ENCODE measurements at regions not wholly inside any gene's neighbourhood (a gene's known extent, or its start where the extent isn't known, plus 50 kb on each side); places are given as distances from the start of the nearest gene placed in this dataset.

DNA sequence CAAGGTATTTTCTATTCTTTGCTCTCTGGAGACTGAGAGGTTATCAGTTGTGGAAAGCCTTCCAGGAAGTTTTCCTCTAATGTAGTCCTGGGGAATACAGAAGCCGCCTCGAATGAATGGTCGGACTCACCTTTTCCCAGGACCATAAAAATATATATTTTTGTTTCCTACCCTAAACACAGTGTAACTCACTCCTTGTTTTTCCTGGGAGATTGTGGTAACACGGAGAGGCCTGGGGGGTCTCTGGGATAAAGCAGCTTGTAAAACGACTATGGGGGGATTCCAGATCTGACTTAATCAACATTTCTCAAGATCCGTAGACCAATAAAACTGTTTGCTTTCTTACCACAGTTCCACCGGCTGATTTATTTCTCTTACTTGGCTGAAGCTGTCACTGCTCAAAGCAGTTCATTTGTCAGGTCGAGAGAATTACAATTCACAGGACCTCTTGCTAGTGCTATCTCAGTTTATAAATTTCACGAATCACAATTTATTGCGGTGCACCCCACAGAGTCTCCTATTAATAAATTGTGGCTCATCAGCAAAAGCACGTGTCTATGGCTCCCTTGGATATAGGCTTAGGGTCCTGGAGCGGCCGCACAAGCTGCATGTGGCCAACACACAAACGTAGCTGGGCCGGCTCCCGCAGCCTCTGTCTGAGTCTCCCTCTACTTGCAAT lies 176.3 kb upstream of the BMPER start:
- no peaks in the 10 kb centered on the region for H3K27me3 ChIP-seq
- 93% methylated on average over 16 of the region's 16 CpGs for WGBS
- no peaks in the 10 kb centered on the region for H3K9me3 ChIP-seq
- H3K4me3 ChIP-seq = no peak overlapping the region
- no peak overlapping the region for H3K27ac ChIP-seq
- TF ChIP-seq POLR2A (IDR thresholded peaks at IDR 0.05) (no peak), EP300 (IDR thresholded peaks at IDR 0.05) (no peak), CTCF (IDR thresholded peaks at IDR 0.05) (no peak), POLR2AphosphoS5 (IDR thresholded peaks at IDR 0.05) (no peak)
- no peak for DNase-seq (ENCODE audit: low spot score in 2 of 2)
- no peaks in the 10 kb centered on the region for H3K36me3 ChIP-seq
- no peaks in the 10 kb centered on the region for H3K4me1 ChIP-seq

DNA sequence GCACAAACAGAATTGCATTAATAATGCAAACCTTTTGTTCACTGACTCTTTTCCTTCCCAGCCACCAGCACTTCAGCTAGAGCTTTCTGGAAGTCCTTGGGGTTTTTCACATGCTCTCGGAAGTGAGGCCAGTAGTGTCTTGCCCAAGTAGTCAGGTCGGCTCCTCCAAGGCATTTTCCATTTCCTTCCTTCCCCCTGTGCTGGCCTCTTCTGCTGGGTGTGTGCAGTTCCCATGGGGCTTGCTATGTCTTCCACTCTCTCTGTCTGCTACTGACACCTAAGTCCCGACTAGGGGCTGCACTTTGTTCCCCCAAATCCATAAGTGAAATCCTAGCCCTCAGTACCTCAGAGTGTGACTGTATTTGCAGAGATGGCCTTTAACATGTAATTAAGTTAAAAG lies 175.6 kb upstream of the BMPER start:
- Histone ChIP-seq H3K9me3 (no peaks in the 10 kb centered on the region), H3K4me3 (no peak overlapping the region), H3K27me3 (no peaks in the 10 kb centered on the region), H3K4me1 (no peaks in the 10 kb centered on the region), H3K36me3 (no peaks in the 10 kb centered on the region), H3K27ac (no peak overlapping the region)
- no peak for DNase-seq (ENCODE audit: low spot score in 2 of 2)
- TF ChIP-seq EP300 (IDR thresholded peaks at IDR 0.05) (no peak), POLR2A (IDR thresholded peaks at IDR 0.05) (no peak), POLR2AphosphoS5 (IDR thresholded peaks at IDR 0.05) (no peak)
- 69% methylated on average over 3 of the region's 3 CpGs for WGBS

GRCh38 chr7:33730958-33731357 lies 174.4 kb upstream of the BMPER start:
- H3K4me1 ChIP-seq = no peaks in the 10 kb centered on the region
- no peaks in the 10 kb centered on the region for H3K9me3 ChIP-seq
- no peak for TF ChIP-seq CTCF (IDR thresholded peaks at IDR 0.05)
- no peak for TF ChIP-seq POLR2AphosphoS5 (IDR thresholded peaks at IDR 0.05)
- no peak for TF ChIP-seq POLR2A (IDR thresholded peaks at IDR 0.05)
- TF ChIP-seq EP300 (IDR thresholded peaks at IDR 0.05) = no peak
- no peaks in the 10 kb centered on the region for H3K36me3 ChIP-seq
- no peak overlapping the region for H3K27ac ChIP-seq
- H3K4me3 ChIP-seq = no peak overlapping the region
- H3K27me3 ChIP-seq = no peaks in the 10 kb centered on the region
- WGBS = 93% methylated on average over 4 of the region's 4 CpGs
- no peak for DNase-seq (ENCODE audit: low spot score in 2 of 2)

DNA sequence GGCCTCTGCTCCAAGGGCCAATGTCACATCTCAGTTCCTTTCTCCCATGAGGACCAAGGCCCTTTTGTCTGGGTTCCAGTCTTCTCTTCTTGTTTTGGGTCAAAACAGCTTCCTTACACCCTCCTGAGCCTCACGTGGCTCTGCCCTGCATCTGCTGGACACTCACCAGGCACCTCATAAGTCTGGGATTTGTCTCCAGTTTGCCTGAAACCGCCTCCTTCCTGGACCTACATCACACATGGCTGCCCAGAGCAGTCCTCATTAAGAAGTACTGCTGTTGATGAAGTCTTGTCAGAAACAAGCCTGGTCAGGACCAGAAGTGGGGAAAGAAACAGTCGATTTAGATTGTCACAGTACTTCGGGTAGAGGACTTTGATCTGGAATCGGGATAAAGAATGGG lies 173.4 kb upstream of the BMPER start:
- H3K27me3 ChIP-seq = no peaks in the 10 kb centered on the region
- TF ChIP-seq CTCF (IDR thresholded peaks at IDR 0.05) (no peak), EP300 (IDR thresholded peaks at IDR 0.05) (no peak), POLR2A (IDR thresholded peaks at IDR 0.05) (no peak), POLR2AphosphoS5 (IDR thresholded peaks at IDR 0.05) (no peak)
- H3K36me3 ChIP-seq = no peaks in the 10 kb centered on the region
- no peaks in the 10 kb centered on the region for H3K4me1 ChIP-seq
- no peaks in the 10 kb centered on the region for H3K9me3 ChIP-seq
- no peak overlapping the region for H3K27ac ChIP-seq
- H3K4me3 ChIP-seq = no peak overlapping the region
- 84% methylated on average over 5 of the region's 5 CpGs for WGBS
- no peak for DNase-seq (ENCODE audit: low spot score in 2 of 2)

- no peak for DNase-seq (ENCODE audit: low spot score in 2 of 2)
- Histone ChIP-seq H3K27me3 (no peaks in the 10 kb centered on the region), H3K9me3 (no peaks in the 10 kb centered on the region), H3K27ac (no peak overlapping the region), H3K4me3 (no peak overlapping the region), H3K36me3 (no peaks in the 10 kb centered on the region), H3K4me1 (no peaks in the 10 kb centered on the region)
- 96% methylated on average over 2 of the region's 2 CpGs for WGBS
- TF ChIP-seq POLR2A (IDR thresholded peaks at IDR 0.05) = no peak
Observed at GRCh38 chr7:33732462-33732861, 172.9 kb upstream of the BMPER start.

DNA sequence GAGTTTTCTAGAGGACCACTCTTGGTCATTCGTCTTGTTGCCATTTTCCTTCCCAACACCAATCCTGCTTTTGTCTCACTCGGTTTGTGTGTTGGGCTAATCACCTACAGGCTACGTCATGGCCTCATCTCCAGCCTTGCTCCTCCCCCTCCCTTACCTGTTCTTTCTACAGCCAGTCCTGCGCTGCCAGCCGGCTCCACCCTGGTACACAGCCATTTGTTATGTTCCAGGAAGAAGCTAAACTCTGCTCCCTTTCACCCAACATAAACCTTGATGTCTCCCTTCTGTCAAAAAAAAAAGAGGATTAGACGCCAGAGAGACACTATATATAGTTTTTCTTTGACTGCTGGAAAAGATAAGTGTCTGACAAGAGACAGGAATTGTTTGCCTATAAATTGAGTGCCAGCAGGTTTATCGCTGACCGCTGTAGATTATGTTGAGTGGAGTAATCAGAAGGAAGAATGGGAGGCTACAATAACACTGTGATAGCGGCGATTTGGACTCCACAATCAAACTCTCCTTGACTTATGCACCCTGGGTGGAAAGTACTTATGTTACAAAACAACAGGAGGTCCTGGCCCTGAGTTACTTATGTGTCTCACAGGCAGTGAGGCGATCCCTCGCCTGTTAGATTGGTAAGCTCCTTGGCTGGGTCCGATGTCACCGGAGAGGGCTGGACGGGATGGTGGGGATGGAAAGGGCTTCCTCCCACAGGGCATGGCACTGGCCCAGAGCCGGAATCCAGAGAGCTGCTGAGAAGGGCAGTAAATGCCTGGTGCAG lies 171.3 kb upstream of the BMPER start:
- H3K27me3 ChIP-seq = no peaks in the 10 kb centered on the region
- H3K9me3 ChIP-seq = no peaks in the 10 kb centered on the region
- DNase-seq (ENCODE audit: low spot score in 2 of 2) = no peak
- H3K4me1 ChIP-seq = no peaks in the 10 kb centered on the region
- no peak overlapping the region for H3K4me3 ChIP-seq
- TF ChIP-seq POLR2A (IDR thresholded peaks at IDR 0.05) = no peak
- no peak for TF ChIP-seq CTCF (IDR thresholded peaks at IDR 0.05)
- no peak for TF ChIP-seq EP300 (IDR thresholded peaks at IDR 0.05)
- TF ChIP-seq POLR2AphosphoS5 (IDR thresholded peaks at IDR 0.05) = no peak
- H3K36me3 ChIP-seq = no peaks in the 10 kb centered on the region
- H3K27ac ChIP-seq = no peak overlapping the region
- WGBS = 82% methylated on average over 16 of the region's 16 CpGs

Data from suprapubic skin (tissue), 4 donors.